GM12878 (cell line): ENCODE measurements at regions not wholly inside any gene's neighbourhood (a gene's known extent, or its start where the extent isn't known, plus 50 kb on each side); places are given as distances from the start of the nearest gene placed in this dataset.

Experiments
- ATAC-seq: fragments of 200-7000 bp; cut with Tn5 transposase; 3 replicates; pipeline ENCODE4 v1.9.1; 2020; ENCODE audit warnings: mild to moderate bottlenecking, moderate library complexity
- BruUV-seq: library from RNA; stranded (reverse); fragments of 400-500 nt; replicated peaks from 2 replicates; lab custom pipeline; 2021; lab: Mats Ljungman, UMichigan
- CTCF ChIA-PET: fragments of 300-600 bp; sonication (Branson Sonifier 250); formaldehyde crosslinking; extraction: SDS; loops from one replicate; lab custom pipeline; 2021; ENCODE audit warnings: inconsistent platforms; lab: Yijun Ruan, JAX
- POLR2A ChIA-PET: fragments of 350-600 bp; formaldehyde crosslinking; extraction: SDS; loops from one replicate; lab custom pipeline; 2021; ENCODE audit warnings: inconsistent platforms; lab: Charles Lee
- RAD21 ChIA-PET: fragments of 300-600 bp; sonication (Branson Sonifier 250); formaldehyde crosslinking; loops from one replicate; lab custom pipeline; 2023; ENCODE audit warnings: antibody characterized with exemption; ENCODE audit not compliant: unreplicated experiment; lab: Charles Lee
- SMC1A ChIA-PET: fragments of 300-600 bp; sonication (Branson Sonifier 250); formaldehyde crosslinking; loops from one replicate; lab custom pipeline; 2023; ENCODE audit not compliant: unreplicated experiment, uncharacterized antibody; lab: Charles Lee
- DNase-seq: peaks from one replicate; pipeline ENCODE4 v3.0.0-alpha.2; 2011; ENCODE audit warnings: low read depth, low spot score
- FAIRE-seq: peaks from 3 replicates; lab custom pipeline; 2011; peaks lifted over from hg19 to GRCh38; lab: Jason Lieb, UNC
- H2AFZ ChIP-seq: 2 replicates; pipeline ENCODE4 v1.6.0; 2011; ENCODE audit warnings: low read depth, low read length, control low read depth; ENCODE audit not compliant: control insufficient read depth
- H3K27ac ChIP-seq: 2 replicates; pipeline ENCODE4 v1.5.1; 2011; ENCODE audit warnings: control low read depth; ENCODE audit not compliant: control insufficient read depth, insufficient read depth
- H3K27me3 ChIP-seq, 2 experiments: replicated peaks in 1 of 2; 2 replicates each; pipeline versions ENCODE4 v1.6.0 to v1.6.1; 2011; ENCODE audit warnings: low read length in 1 of 2; ENCODE audit not compliant: control insufficient read depth in 2 of 2, insufficient read depth in 2 of 2
- H3K36me3 ChIP-seq, 2 experiments: 2 replicates each; pipeline ENCODE4 v1.5.1; 2011; ENCODE audit warnings: low read length in 1 of 2; ENCODE audit not compliant: control insufficient read depth in 2 of 2, insufficient read depth in 2 of 2
- H3K4me1 ChIP-seq: 2 replicates; pipeline ENCODE4 v1.6.1; 2011; ENCODE audit warnings: mild to moderate bottlenecking, low read length, moderate library complexity, mixed read lengths; ENCODE audit not compliant: control insufficient read depth, insufficient read depth
- H3K4me2 ChIP-seq: 2 replicates; pipeline ENCODE4 v1.6.0; 2011; ENCODE audit warnings: control low read depth; ENCODE audit not compliant: control insufficient read depth, insufficient read depth
- H3K4me3 ChIP-seq: fragments of 200-600 bp; sonication (generic); 2 replicates; pipeline ENCODE4 v1.5.1; 2016
- H3K79me2 ChIP-seq: 2 replicates; pipeline ENCODE4 v1.6.0; 2011; ENCODE audit warnings: low read length; ENCODE audit not compliant: control insufficient read depth, insufficient read depth
- H3K9ac ChIP-seq: 2 replicates; pipeline ENCODE4 v1.8.0; 2011; ENCODE audit warnings: low read length, control low read depth, mixed read lengths; ENCODE audit not compliant: control insufficient read depth, insufficient read depth
- H3K9me3 ChIP-seq: replicated peaks from 3 replicates; pipeline ENCODE4 v1.5.1; 2011; ENCODE audit warnings: mild to moderate bottlenecking, low read length; ENCODE audit not compliant: control insufficient read depth, insufficient read depth
- H4K20me1 ChIP-seq: 2 replicates; pipeline ENCODE4 v1.6.0; 2011; ENCODE audit not compliant: control insufficient read depth, insufficient read depth
- DPF2 ChIP-seq: fragments of 450-650 bp; IDR thresholded peaks from 2 replicates; pipeline ENCODE4 v1.6.1; 2017; ENCODE audit warnings: mild to moderate bottlenecking
- IKZF1 ChIP-seq: fragments of 450-650 bp; conservative IDR thresholded peaks from 2 replicates; pipeline ENCODE4 v1.6.1; 2017; ENCODE audit warnings: antibody characterized with exemption, mild to moderate bottlenecking
- KLF5 ChIP-seq: fragments of 450-650 bp; IDR thresholded peaks from 2 replicates; pipeline ENCODE4 v1.6.1; 2014; ENCODE audit warnings: mild to moderate bottlenecking; ENCODE audit not compliant: partially characterized antibody
- MEF2B ChIP-seq: fragments of 450-650 bp; IDR thresholded peaks from 2 replicates; pipeline ENCODE4 v1.6.1; 2018; ENCODE audit warnings: mild to moderate bottlenecking, moderate library complexity; ENCODE audit not compliant: partially characterized antibody, poor library complexity, severe bottlenecking
- MYB ChIP-seq: fragments of 150-350 bp; IDR thresholded peaks from 2 replicates; pipeline ENCODE4 v1.6.1; 2014; ENCODE audit warnings: mild to moderate bottlenecking, low read depth, low read length, borderline replicate concordance
- RAD21 ChIP-seq: IDR thresholded peaks from 2 replicates; pipeline ENCODE4 v1.6.1; 2011; ENCODE audit warnings: mild to moderate bottlenecking, low read depth, low read length, moderate library complexity; ENCODE audit not compliant: insufficient read depth
- RAD51 ChIP-seq: fragments of 450-650 bp; IDR thresholded peaks from 2 replicates; pipeline ENCODE4 v1.6.1; 2016; ENCODE audit warnings: moderate library complexity, mild to moderate bottlenecking, inconsistent platforms
- SPI1 ChIP-seq: IDR thresholded peaks from 2 replicates; pipeline ENCODE4 v1.6.1; 2011; ENCODE audit warnings: low read depth, mild to moderate bottlenecking, low read length, moderate library complexity, borderline replicate concordance; ENCODE audit not compliant: insufficient read depth
- YBX1 ChIP-seq: fragments of 450-650 bp; IDR thresholded peaks from 2 replicates; pipeline ENCODE4 v1.6.1; 2016; ENCODE audit warnings: antibody characterized with exemption
- ZNF24 ChIP-seq: fragments of 450-650 bp; IDR thresholded peaks from 2 replicates; pipeline ENCODE4 v1.6.1; 2017; ENCODE audit warnings: antibody characterized with exemption, mild to moderate bottlenecking
- ZNF384 ChIP-seq: IDR thresholded peaks from 2 replicates; pipeline ENCODE4 v1.6.1; 2012; ENCODE audit warnings: low read depth, mild to moderate bottlenecking, low read length, improper control_type of control experiment, borderline replicate concordance
- WGBS: methylation state at CpG from one replicate; pipeline ENCODE4 v1.1.6; 2016; ENCODE audit warnings: low lambda C conversion rate; ENCODE audit not compliant: insufficient replicate concordance, insufficient coverage; ENCODE audit errors: missing lambda C conversion rate; 5-methylcytosine and 5-hydroxymethylcytosine counted together
- in situ Hi-C: fragments of 300-500 bp; cut with MboI; formaldehyde crosslinking; loops from 9 replicates; pipeline ENCODE4 v1.14.3; 2018; ENCODE audit warnings: mixed read lengths
- intact Hi-C: fragments of 100-400 bp; cut with micrococcal nuclease; formaldehyde crosslinking; loops from one replicate; pipeline ENCODE4 v1.14.2; 2022; ENCODE audit not compliant: unreplicated experiment
- TF ChIP-seq, protein P1 (sequence below): fragments of 450-650 bp; IDR thresholded peaks from 2 replicates; pipeline ENCODE4 v1.6.1; 2017; ENCODE audit warnings: mild to moderate bottlenecking
- TF ChIP-seq, protein P2 (sequence below): IDR thresholded peaks from 2 replicates; pipeline ENCODE4 v1.6.1; 2011; ENCODE audit warnings: borderline replicate concordance, low read depth, mild to moderate bottlenecking, moderate library complexity, mixed read lengths, low read length; ENCODE audit not compliant: insufficient read depth; ENCODE audit errors: extremely low read length
- TF ChIP-seq, protein P3 (sequence below): fragments of 450-650 bp; IDR thresholded peaks from 2 replicates; pipeline ENCODE4 v1.6.1; 2016; ENCODE audit warnings: mild to moderate bottlenecking, moderate library complexity, borderline replicate concordance
- TF ChIP-seq, protein P4 (sequence below): fragments of 450-650 bp; IDR thresholded peaks from 2 replicates; pipeline ENCODE4 v1.6.1; 2017; ENCODE audit warnings: mild to moderate bottlenecking, moderate library complexity

DNA sequence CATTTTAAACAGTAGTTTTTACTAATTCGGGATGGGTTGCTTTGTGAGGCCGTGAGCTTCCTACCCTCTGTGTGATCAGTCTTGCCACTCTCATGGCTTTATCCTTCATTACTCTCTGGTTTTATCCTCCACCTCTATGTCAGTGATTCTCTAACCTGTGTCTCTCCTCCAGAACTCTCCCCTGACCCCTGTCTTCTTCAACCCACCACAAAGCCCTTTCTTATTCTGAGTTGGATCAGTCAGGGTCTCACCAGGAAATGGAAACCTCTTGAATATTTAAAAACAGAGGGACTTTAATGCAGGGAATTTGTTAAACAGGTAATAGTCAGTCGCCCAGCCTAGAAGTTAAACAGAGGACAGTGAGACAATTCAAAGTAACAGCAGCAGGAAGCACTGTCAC is 64.2 kb upstream of the ADPGK start:
- ATAC-seq (no peak), DNase-seq (no peak), FAIRE-seq (no peak)
- ChIA-PET POLR2A (no interaction called here), CTCF (no interaction called here), SMC1A (no interaction called here), RAD21 (no interaction called here)
- in situ Hi-C loops, result no loop called here
- Histone ChIP-seq H2AFZ (no peak overlapping the region), H3K9ac (no peak overlapping the region), H3K4me1 (no peaks in the 10 kb centered on the region), H3K4me3 (no peak overlapping the region), H3K9me3 (no peaks in the 10 kb centered on the region), H3K27me3 (no peaks in the 10 kb centered on the region), H3K4me2 (no peak overlapping the region), H3K36me3 (no peaks in the 10 kb centered on the region), H3K27ac (no peak overlapping the region), H4K20me1 (no peaks in the 10 kb centered on the region), H3K79me2 (no peaks in the 10 kb centered on the region)
- no TSS peak for BruUV-seq
- intact Hi-C loops, result no loop called here
- WGBS, result 14% methylated on average over 3 of the region's 3 CpGs
- TF ChIP-seq, protein P1, sequence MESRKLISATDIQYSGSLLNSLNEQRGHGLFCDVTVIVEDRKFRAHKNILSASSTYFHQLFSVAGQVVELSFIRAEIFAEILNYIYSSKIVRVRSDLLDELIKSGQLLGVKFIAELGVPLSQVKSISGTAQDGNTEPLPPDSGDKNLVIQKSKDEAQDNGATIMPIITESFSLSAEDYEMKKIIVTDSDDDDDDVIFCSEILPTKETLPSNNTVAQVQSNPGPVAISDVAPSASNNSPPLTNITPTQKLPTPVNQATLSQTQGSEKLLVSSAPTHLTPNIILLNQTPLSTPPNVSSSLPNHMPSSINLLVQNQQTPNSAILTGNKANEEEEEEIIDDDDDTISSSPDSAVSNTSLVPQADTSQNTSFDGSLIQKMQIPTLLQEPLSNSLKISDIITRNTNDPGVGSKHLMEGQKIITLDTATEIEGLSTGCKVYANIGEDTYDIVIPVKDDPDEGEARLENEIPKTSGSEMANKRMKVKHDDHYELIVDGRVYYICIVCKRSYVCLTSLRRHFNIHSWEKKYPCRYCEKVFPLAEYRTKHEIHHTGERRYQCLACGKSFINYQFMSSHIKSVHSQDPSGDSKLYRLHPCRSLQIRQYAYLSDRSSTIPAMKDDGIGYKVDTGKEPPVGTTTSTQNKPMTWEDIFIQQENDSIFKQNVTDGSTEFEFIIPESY, result no peak
- TF ChIP-seq, protein P2, sequence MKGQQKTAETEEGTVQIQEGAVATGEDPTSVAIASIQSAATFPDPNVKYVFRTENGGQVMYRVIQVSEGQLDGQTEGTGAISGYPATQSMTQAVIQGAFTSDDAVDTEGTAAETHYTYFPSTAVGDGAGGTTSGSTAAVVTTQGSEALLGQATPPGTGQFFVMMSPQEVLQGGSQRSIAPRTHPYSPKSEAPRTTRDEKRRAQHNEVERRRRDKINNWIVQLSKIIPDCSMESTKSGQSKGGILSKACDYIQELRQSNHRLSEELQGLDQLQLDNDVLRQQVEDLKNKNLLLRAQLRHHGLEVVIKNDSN, result no peak
- TF ChIP-seq ZNF384 (no peak), RAD51 (no peak), SPI1 (no peak), MEF2B (no peak), ZNF24 (no peak), IKZF1 (no peak), KLF5 (no peak), DPF2 (no peak), MYB (no peak), YBX1 (no peak), RAD21 (no peak)
- TF ChIP-seq, protein P3, sequence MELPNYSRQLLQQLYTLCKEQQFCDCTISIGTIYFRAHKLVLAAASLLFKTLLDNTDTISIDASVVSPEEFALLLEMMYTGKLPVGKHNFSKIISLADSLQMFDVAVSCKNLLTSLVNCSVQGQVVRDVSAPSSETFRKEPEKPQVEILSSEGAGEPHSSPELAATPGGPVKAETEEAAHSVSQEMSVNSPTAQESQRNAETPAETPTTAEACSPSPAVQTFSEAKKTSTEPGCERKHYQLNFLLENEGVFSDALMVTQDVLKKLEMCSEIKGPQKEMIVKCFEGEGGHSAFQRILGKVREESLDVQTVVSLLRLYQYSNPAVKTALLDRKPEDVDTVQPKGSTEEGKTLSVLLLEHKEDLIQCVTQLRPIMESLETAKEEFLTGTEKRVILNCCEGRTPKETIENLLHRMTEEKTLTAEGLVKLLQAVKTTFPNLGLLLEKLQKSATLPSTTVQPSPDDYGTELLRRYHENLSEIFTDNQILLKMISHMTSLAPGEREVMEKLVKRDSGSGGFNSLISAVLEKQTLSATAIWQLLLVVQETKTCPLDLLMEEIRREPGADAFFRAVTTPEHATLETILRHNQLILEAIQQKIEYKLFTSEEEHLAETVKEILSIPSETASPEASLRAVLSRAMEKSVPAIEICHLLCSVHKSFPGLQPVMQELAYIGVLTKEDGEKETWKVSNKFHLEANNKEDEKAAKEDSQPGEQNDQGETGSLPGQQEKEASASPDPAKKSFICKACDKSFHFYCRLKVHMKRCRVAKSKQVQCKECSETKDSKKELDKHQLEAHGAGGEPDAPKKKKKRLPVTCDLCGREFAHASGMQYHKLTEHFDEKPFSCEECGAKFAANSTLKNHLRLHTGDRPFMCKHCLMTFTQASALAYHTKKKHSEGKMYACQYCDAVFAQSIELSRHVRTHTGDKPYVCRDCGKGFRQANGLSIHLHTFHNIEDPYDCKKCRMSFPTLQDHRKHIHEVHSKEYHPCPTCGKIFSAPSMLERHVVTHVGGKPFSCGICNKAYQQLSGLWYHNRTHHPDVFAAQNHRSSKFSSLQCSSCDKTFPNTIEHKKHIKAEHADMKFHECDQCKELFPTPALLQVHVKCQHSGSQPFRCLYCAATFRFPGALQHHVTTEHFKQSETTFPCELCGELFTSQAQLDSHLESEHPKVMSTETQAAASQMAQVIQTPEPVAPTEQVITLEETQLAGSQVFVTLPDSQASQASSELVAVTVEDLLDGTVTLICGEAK, result no peak
- TF ChIP-seq, protein P4, sequence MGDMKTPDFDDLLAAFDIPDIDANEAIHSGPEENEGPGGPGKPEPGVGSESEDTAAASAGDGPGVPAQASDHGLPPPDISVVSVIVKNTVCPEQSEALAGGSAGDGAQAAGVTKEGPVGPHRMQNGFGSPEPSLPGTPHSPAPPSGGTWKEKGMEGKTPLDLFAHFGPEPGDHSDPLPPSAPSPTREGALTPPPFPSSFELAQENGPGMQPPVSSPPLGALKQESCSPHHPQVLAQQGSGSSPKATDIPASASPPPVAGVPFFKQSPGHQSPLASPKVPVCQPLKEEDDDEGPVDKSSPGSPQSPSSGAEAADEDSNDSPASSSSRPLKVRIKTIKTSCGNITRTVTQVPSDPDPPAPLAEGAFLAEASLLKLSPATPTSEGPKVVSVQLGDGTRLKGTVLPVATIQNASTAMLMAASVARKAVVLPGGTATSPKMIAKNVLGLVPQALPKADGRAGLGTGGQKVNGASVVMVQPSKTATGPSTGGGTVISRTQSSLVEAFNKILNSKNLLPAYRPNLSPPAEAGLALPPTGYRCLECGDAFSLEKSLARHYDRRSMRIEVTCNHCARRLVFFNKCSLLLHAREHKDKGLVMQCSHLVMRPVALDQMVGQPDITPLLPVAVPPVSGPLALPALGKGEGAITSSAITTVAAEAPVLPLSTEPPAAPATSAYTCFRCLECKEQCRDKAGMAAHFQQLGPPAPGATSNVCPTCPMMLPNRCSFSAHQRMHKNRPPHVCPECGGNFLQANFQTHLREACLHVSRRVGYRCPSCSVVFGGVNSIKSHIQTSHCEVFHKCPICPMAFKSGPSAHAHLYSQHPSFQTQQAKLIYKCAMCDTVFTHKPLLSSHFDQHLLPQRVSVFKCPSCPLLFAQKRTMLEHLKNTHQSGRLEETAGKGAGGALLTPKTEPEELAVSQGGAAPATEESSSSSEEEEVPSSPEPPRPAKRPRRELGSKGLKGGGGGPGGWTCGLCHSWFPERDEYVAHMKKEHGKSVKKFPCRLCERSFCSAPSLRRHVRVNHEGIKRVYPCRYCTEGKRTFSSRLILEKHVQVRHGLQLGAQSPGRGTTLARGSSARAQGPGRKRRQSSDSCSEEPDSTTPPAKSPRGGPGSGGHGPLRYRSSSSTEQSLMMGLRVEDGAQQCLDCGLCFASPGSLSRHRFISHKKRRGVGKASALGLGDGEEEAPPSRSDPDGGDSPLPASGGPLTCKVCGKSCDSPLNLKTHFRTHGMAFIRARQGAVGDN, result no peak
